GM19035 (cell line): ENCODE measurements at regions not wholly inside any gene's neighbourhood (a gene's known extent, or its start where the extent isn't known, plus 50 kb on each side); places are given as distances from the start of the nearest gene placed in this dataset.

ENCODE experiments used
- ATAC-seq: cut with Tn5 transposase; IDR thresholded peaks from one replicate; pipeline ENCODE4 v1.9.1; 2021; ENCODE audit not compliant: unreplicated experiment

- no peak for ATAC-seq
Measured at GRCh38 chr4:44861756-44862155, 135.4 kb upstream of the GNPDA2 start.

DNA sequence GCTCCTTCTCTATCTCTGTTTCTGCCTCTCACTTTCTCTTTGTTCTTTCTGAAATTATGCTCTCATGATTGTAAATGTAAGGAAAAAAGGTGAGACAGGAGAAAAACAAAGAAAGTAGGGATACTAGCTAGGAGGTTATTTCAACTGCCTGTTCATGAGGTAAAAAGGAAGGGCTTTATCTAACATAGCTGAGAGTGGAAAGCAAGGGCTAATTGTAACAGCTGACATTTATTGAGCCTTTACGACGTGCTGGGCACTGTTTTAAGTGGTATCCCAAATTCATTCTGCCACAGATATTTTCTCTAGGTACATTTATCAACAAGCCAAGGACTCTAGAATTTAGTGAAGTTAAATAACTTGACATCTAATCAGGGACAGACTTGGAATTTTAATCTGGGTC lies 133.1 kb upstream of the GNPDA2 start:
- ATAC-seq = no peak

DNA sequence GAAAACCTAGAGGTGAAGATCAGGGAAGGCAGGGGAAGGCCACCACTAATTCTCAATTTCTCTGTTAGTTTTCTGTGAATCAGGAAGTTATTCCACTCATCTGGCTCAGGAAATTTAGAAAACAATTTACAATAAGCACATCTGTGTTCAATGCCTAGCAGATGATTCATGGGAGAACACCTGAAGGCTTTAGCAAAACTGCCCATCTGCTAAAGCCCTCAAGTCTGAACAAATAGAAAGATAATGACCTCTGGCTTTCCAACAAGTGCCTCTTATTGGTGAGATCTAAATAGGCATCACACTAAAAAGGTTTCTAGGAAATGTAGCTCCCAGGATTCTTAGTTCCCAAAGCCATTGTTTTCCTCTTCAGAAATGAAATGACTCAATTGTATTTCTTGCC lies 122.1 kb upstream of the GNPDA2 start:
- no peak for ATAC-seq

DNA sequence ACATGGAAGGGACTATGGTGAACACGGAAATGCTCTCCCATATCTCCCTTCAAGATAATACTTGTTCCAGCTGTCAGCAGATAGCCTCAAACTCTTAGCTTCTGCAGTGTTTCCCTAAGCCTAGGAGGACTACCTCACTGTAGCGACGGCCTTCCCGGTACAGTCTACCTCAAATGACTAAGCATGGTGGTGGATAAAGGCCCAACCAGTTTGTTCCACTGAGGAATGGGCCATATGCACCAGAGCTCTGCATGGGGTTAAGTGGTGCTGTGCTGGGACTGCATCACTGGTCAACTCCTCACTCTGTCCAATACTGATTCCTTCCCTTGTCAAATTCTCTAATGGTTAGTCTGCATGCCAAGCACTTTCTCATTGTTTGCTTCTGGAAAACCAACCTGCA lies 119.6 kb upstream of the GNPDA2 start:
- no peak for ATAC-seq

DNA sequence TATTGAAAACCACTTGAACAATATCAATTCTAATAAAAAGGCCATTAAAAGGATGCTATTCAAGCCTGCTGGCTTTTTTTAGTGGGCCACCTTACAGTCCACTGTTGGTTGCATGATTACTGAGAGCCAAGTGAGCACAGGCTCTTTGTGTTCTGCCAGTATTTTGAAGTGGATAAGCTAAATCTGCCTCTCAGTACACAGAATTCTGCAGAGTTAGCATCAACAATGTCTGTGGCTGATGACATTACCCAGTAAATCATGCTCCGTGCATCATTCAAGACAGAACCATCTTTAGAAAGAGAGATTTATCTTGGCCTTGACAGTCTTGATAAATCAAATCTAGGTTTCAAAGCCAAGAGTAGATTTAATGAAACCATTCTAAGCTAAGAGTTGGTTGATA lies 119.0 kb upstream of the GNPDA2 start:
- no peak for ATAC-seq

GRCh38 chr4:44842531-44842930 lies 116.2 kb upstream of the GNPDA2 start:
- ATAC-seq = no peak

DNA sequence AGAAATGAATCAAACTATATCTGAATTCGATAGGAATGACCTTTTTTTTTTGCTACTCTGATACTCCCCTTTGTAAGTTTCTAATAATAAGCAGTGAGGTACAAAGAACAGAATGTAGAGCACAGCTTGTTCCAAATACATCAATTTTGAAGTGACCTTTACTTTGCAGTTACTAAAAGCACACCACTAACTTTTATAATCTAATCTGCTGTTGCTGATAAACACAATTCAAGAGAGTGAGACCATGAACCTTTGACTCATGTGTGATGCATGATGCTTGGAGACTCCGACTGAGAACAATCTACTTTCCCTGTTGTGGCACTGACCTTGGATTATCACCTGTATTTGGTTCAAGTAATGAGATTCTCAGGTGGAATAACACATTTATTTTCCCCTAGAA lies 91.6 kb upstream of the GNPDA2 start:
- no peak for ATAC-seq

DNA sequence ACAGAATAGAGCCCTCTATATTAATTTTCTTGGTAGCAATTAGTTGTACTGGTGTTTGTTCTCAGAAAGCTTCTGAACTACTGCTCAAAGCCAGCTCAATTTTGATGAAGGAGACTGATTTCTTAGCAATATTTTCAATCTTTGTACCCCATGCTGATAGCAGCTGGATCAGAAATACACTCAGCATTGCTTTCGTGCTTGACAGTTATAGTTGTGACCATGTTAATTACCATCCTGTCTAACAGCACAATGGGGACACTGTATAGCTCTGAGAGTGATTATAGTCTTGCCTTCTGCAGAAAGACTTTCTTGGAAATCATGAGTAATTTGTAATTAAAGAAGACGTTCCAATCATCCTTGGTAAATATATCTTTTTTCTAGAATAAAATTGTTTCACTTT lies 79.7 kb upstream of the GNPDA2 start:
- no peak for ATAC-seq

DNA sequence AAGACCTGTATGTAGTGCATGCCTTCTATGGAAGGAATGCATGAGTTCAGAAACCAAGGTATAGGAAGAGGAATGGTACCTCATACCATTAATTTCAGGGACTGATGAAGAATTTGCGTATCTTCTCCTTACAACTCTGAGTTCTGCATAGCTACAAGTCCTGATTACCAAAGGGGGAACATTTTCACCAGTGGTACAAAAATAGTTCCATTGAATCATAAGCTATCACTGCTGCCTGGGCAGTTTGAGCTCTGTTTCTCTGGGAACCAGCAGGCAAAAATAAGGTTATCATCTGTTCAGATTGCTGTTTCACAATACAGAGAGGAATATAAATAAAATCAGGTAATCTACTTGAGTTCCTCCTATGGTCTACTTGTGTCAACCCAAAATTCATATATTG lies 77.9 kb upstream of the GNPDA2 start:
- no peak for ATAC-seq

GRCh38 chr4:44801384-44801783 lies 75.0 kb upstream of the GNPDA2 start:
- no peak for ATAC-seq

DNA sequence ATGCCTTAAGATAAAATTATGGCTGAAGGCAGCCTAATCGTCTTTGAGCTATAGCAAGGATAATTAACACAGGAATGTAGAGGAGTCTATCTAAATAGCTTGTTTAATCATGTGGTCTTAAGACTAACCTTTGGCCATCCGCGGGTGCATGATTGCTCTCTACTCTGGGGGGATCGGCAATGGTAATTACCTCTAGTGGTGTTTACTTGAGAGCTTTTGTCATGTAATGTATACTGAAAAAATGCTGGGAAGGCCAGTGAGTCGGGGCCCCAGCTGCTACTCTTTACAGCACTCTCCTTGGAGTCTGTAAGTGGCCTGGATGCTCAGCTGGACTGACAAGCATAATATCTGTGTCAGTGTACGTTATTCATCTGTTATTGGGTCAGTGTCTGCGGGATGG lies 65.5 kb upstream of the GNPDA2 start:
- ATAC-seq = no peak

DNA sequence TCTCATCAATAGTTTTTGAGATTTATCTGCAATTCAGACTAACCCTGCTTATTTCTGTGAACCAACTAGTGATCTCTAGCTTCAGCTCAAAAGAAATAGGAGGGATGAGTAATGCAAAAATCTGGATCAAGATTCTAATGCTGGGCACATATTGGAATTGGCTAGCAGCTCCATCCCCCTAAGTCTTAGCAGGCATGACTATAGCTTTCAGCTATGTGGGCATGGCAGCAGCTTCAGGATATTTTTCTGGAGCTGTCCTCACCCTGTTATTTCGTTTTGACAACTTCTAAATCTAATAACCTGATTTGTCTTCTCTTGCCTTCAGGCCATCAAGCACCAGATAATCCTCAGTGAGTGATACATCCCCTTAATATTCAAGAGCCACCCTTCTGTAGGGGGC lies 50.8 kb upstream of the GNPDA2 start:
- ATAC-seq = no peak
